Calu3 (cell line): ENCODE measurements at regions not wholly inside any gene's neighbourhood (a gene's known extent, or its start where the extent isn't known, plus 50 kb on each side); places are given as distances from the start of the nearest gene placed in this dataset.

Experiments used
- BruUV-seq: library from RNA; stranded (reverse); fragments of 400-500 nt; replicated peaks from 2 replicates; lab custom pipeline; 2021; lab: Mats Ljungman, UMichigan
- CTCF ChIA-PET: fragments of 300-600 bp; sonication (Branson Sonifier 250); formaldehyde crosslinking; loops from one replicate; lab custom pipeline; 2022; ENCODE audit warnings: antibody characterized with exemption; lab: Charles Lee
- DNase-seq: peaks from one replicate; pipeline ENCODE4 v3.0.0; 2022
- H3K27ac Mint-ChIP-seq: one replicate; pipeline ENCODE4 v1.8.0; 2022; ENCODE audit warnings: mixed read lengths; ENCODE audit not compliant: unreplicated experiment
- H3K27me3 Mint-ChIP-seq: one replicate; pipeline ENCODE4 v1.8.0; 2022; ENCODE audit warnings: mixed read lengths; ENCODE audit not compliant: unreplicated experiment
- H3K36me3 Mint-ChIP-seq: one replicate; pipeline ENCODE4 v1.8.0; 2022; ENCODE audit warnings: mild to moderate bottlenecking, moderate library complexity, mixed read lengths; ENCODE audit not compliant: insufficient read depth, unreplicated experiment
- H3K4me1 Mint-ChIP-seq: one replicate; pipeline ENCODE4 v1.8.0; 2022; ENCODE audit warnings: mild to moderate bottlenecking, low read depth, mixed read lengths; ENCODE audit not compliant: unreplicated experiment
- H3K4me3 Mint-ChIP-seq: one replicate; pipeline ENCODE4 v1.8.0; 2022; ENCODE audit warnings: mild to moderate bottlenecking, low read depth, moderate library complexity, mixed read lengths; ENCODE audit not compliant: unreplicated experiment
- H3K9me3 Mint-ChIP-seq: one replicate; pipeline ENCODE4 v1.8.0; 2022; ENCODE audit warnings: low read depth, mixed read lengths; ENCODE audit not compliant: unreplicated experiment
- intact Hi-C: fragments of 100-400 bp; cut with micrococcal nuclease; formaldehyde crosslinking; loops from one replicate; pipeline ENCODE4 v1.10.0; 2022; ENCODE audit not compliant: unreplicated experiment
- TF ChIP-seq, protein P1 (sequence below): fragments of 200-600 bp; IDR thresholded peaks from one replicate; pipeline ENCODE4 v1.8.0; 2022; ENCODE audit warnings: antibody characterized with exemption; ENCODE audit not compliant: unreplicated experiment

DNA sequence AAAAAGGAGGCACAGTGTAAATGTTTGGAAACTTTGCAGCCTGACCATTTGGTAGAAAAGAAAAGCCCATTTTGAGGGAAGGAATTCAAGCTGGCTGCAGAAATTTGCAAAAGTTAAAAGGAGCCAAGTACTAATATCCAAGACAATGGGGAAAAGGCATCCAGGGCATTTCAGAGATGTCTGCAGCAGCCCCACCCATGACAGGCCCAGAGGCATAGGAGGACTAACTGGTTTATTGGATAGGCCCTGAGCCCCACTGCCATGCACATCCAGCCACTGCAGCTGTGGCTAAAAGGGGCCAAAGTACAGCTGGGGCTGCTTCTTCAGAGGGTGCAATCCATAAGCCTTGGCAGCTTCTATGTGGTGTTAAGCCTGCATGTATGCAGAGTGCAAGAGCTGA, 104.9 kb downstream of the HS3ST1 start:
- TF ChIP-seq, protein P1, sequence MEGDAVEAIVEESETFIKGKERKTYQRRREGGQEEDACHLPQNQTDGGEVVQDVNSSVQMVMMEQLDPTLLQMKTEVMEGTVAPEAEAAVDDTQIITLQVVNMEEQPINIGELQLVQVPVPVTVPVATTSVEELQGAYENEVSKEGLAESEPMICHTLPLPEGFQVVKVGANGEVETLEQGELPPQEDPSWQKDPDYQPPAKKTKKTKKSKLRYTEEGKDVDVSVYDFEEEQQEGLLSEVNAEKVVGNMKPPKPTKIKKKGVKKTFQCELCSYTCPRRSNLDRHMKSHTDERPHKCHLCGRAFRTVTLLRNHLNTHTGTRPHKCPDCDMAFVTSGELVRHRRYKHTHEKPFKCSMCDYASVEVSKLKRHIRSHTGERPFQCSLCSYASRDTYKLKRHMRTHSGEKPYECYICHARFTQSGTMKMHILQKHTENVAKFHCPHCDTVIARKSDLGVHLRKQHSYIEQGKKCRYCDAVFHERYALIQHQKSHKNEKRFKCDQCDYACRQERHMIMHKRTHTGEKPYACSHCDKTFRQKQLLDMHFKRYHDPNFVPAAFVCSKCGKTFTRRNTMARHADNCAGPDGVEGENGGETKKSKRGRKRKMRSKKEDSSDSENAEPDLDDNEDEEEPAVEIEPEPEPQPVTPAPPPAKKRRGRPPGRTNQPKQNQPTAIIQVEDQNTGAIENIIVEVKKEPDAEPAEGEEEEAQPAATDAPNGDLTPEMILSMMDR, result no peak
- H3K27ac Mint-ChIP-seq, result no peak overlapping the region
- no peak for DNase-seq
- H3K4me1 Mint-ChIP-seq, result no peaks in the 10 kb centered on the region
- H3K27me3 Mint-ChIP-seq, result no peaks in the 10 kb centered on the region
- no peak overlapping the region for H3K4me3 Mint-ChIP-seq
- no TSS peak for BruUV-seq
- peaks cover 2% of the 10 kb centered on the region for H3K9me3 Mint-ChIP-seq
- CTCF ChIA-PET, result no interaction called here
- no peaks in the 10 kb centered on the region for H3K36me3 Mint-ChIP-seq
- intact Hi-C loops, result no loop called here

DNA sequence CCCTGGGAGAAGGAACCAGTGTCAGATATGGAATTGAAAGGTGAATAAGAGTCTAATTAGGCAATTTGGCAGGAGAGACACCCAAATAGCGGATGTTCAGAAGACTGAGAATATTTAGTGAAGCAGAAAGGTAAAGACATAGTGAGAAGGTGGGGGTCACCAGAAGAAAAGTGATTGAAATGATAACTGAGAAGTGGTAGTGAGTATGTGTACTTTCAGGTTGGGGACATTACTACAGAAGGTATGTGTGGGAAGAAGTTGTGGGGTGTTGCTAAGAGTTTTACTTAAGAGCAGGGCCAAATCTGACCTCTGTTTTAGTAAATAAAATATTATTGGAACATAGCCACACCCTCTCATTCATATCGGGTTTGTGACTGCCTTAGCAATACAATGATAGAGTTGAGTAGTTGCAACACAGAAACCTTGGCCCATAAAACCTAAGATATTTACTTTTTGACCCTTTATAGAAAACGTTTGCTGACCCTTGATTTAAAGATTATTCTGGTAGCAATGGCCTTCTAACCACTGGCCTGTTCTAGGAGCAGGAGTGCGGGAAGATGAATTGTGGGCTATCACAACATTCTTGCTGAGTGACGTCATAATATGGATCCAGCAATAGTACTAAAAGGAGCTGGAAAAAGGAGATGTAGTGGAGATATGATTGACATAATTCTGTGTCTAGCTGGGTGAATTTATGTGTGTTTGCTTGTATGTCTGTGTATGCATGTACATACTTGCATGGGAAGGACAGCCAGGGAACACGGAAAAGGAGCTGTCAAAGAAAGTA, 115.3 kb downstream of the HS3ST1 start:
- intact Hi-C loops, result no loop called here
- H3K27ac Mint-ChIP-seq, result no peak overlapping the region
- no peaks in the 10 kb centered on the region for H3K27me3 Mint-ChIP-seq
- no peaks in the 10 kb centered on the region for H3K36me3 Mint-ChIP-seq
- TF ChIP-seq, protein P1, result no peak
- peaks cover 23% of the 10 kb centered on the region for H3K4me1 Mint-ChIP-seq
- H3K4me3 Mint-ChIP-seq, result no peak overlapping the region
- CTCF ChIA-PET, result no interaction called here
- BruUV-seq, result no TSS peak
- H3K9me3 Mint-ChIP-seq, result peaks cover 5% of the 10 kb centered on the region
- no peak for DNase-seq

DNA sequence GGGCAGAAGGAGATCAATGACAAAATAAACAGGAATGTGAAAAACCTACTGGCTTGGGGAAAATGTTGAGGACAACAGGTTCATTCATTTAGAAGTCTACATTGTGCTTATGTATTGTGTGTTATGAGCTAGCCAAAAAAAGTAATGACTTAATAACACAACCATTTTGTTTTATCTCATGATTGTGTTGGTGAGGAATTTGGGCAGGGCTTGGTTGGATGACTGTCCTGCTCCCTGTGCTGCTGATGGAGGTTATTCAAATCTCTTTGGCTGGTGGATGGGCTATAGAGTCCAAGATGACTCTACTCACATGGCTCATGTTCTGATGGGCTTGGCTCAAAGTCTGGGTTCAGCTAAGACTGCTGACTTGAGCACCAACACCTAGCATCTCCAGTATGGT, 116.3 kb downstream of the HS3ST1 start:
- H3K36me3 Mint-ChIP-seq, result no peaks in the 10 kb centered on the region
- BruUV-seq, result no TSS peak
- TF ChIP-seq, protein P1, result no peak
- no peak overlapping the region for H3K27ac Mint-ChIP-seq
- no peaks in the 10 kb centered on the region for H3K27me3 Mint-ChIP-seq
- peaks cover 3% of the 10 kb centered on the region for H3K9me3 Mint-ChIP-seq
- CTCF ChIA-PET, result no interaction called here
- DNase-seq, result peak; percentile 8
- intact Hi-C loops, result no loop called here
- H3K4me1 Mint-ChIP-seq, result peaks cover 23% of the 10 kb centered on the region
- no peak overlapping the region for H3K4me3 Mint-ChIP-seq

DNA sequence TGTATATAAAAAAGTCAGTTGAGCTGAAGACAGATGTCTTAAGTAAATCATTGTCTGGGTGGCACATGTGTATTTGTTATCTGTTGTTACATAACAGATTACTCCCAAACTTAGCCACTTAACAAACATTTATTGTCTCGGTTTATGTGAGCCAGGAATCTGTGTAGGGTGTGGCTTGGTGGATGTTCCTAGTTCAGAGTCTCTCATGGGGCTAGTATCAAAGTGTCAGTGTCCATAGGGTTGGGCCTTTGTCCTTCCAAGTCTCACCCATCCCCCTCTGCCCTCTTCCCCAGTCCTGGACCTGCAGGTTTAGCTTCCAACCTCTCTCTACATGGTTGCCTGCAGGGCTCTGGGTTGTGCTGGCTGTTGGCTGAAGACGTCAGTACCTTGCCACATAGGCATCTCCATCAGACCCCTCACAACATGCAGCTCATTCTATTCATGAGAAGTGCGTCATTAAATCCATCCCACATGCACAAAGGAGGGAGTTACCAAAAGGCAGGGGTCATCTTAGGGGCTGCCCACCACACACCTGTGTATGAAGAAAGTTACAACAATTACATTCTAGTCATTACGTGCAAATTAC, 127.5 kb downstream of the HS3ST1 start:
- CTCF ChIA-PET, result no interaction called here
- DNase-seq, result no peak
- H3K4me3 Mint-ChIP-seq, result no peak overlapping the region
- no peaks in the 10 kb centered on the region for H3K4me1 Mint-ChIP-seq
- peaks cover 14% of the 10 kb centered on the region for H3K27me3 Mint-ChIP-seq
- TF ChIP-seq, protein P1, result no peak
- intact Hi-C loops, result no loop called here
- H3K36me3 Mint-ChIP-seq, result no peaks in the 10 kb centered on the region
- no TSS peak for BruUV-seq
- H3K9me3 Mint-ChIP-seq, result no peaks in the 10 kb centered on the region
- no peak overlapping the region for H3K27ac Mint-ChIP-seq
